ENCODE measurements at regions not wholly inside any gene's neighbourhood (a gene's known extent, or its start where the extent isn't known, plus 50 kb on each side); places are given as distances from the start of the nearest gene placed in this dataset.

DNA sequence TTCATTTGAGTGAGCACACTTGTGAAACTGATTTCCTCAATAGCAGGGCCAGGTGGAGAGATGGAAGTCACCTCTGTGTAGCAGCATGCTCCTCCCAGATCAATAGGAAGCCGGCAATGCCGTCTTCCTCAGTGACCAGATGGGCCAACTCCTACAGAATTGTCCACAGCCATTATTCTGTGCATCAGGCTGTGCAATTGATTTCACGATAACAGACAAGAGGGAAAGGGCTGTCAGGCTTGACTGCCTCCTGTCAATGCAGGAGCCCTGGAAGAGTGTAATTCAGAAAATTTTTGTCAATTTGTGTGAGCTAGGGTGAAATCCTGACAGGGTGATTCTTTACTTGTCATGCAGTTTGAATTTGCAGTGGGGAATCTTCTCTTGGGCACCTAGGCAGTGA lies 838.4 kb upstream of the NUDT12 start:
- DNase-seq, result no peak

DNA sequence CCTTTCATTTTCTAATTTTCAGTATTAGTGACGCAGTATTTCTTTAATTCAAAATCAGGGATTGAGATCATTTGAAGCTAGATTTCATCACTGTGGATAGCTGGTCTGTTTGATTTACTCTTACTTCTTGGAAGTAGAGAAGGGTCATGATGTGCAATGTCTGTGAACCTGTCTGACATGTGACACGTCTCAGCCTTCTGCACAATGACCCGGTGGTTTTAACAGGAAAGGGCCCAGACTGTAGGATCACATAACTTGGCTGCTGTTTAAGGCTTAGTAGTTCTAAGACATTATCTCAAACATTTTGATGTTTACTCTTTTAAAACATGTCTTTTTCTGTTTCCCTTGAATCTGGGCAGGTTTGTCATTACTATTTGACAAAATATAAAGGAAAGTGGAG lies 823.3 kb upstream of the NUDT12 start:
- Histone ChIP-seq H3K4me2 (no peak overlapping the region), H3K4me3 (ENCODE audit: low read depth in 2 of 2, low read length in 1 of 2) (no peak overlapping the region), H2AFZ (ENCODE audit: low read depth) (no peak overlapping the region), H4K20me1 (ENCODE audit: insufficient read depth) (no peaks in the 10 kb centered on the region), H3F3A (replicated peaks; ENCODE audit: insufficient read depth) (no peaks in the 10 kb centered on the region), H3K79me2 (ENCODE audit: insufficient read depth) (no peaks in the 10 kb centered on the region), H3K27ac (ENCODE audit: low read depth in 2 of 2, low read length in 1 of 2) (no peak overlapping the region), H3K9me3 (no peaks in the 10 kb centered on the region), H3K27me3 (ENCODE audit: insufficient read depth) (no peaks in the 10 kb centered on the region), H3K4me1 (ENCODE audit: control insufficient read depth in 1 of 2, insufficient read depth in 2 of 2, low read depth in 1 of 2, low read length in 1 of 2) (no peaks in the 10 kb centered on the region; a peak in 1 of 4 replicates), H3K9ac (no peak overlapping the region), H3K9me2 (no peaks in the 10 kb centered on the region; the same call in 1 of the 2 replicates), H3K36me3 (replicated peaks in 1 of 2; ENCODE audit: control insufficient read depth in 1 of 2, insufficient read depth in 2 of 2, low read length in 1 of 2) (no peaks in the 10 kb centered on the region)
- TF ChIP-seq TCF12 (IDR thresholded peaks at IDR 0.05), result no peak
- TF ChIP-seq SIN3A (IDR thresholded peaks at IDR 0.05; ENCODE audit: borderline replicate concordance, low read depth, low read length), result no peak
- no peak for TF ChIP-seq EZH2phosphoT487 (IDR thresholded peaks at IDR 0.05; ENCODE audit: borderline replicate concordance, low read depth)
- no peak for TF ChIP-seq TEAD4 (IDR thresholded peaks at IDR 0.05; ENCODE audit: borderline replicate concordance, insufficient read depth)
- no peak for TF ChIP-seq FOXM1 (IDR thresholded peaks at IDR 0.05; ENCODE audit: low read depth)
- TF ChIP-seq RXRA (IDR thresholded peaks at IDR 0.05; ENCODE audit: borderline replicate concordance, low read depth), result no peak
- TF ChIP-seq JUND (IDR thresholded peaks at IDR 0.05), result no peak
- TF ChIP-seq, protein P1, sequence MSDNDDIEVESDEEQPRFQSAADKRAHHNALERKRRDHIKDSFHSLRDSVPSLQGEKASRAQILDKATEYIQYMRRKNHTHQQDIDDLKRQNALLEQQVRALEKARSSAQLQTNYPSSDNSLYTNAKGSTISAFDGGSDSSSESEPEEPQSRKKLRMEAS (IDR thresholded peaks at IDR 0.05; ENCODE audit: low read depth), result no peak
- TF ChIP-seq GABPA (IDR thresholded peaks at IDR 0.05; ENCODE audit: low read depth), result no peak
- TF ChIP-seq, protein P2, sequence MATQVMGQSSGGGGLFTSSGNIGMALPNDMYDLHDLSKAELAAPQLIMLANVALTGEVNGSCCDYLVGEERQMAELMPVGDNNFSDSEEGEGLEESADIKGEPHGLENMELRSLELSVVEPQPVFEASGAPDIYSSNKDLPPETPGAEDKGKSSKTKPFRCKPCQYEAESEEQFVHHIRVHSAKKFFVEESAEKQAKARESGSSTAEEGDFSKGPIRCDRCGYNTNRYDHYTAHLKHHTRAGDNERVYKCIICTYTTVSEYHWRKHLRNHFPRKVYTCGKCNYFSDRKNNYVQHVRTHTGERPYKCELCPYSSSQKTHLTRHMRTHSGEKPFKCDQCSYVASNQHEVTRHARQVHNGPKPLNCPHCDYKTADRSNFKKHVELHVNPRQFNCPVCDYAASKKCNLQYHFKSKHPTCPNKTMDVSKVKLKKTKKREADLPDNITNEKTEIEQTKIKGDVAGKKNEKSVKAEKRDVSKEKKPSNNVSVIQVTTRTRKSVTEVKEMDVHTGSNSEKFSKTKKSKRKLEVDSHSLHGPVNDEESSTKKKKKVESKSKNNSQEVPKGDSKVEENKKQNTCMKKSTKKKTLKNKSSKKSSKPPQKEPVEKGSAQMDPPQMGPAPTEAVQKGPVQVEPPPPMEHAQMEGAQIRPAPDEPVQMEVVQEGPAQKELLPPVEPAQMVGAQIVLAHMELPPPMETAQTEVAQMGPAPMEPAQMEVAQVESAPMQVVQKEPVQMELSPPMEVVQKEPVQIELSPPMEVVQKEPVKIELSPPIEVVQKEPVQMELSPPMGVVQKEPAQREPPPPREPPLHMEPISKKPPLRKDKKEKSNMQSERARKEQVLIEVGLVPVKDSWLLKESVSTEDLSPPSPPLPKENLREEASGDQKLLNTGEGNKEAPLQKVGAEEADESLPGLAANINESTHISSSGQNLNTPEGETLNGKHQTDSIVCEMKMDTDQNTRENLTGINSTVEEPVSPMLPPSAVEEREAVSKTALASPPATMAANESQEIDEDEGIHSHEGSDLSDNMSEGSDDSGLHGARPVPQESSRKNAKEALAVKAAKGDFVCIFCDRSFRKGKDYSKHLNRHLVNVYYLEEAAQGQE (IDR thresholded peaks at IDR 0.05; ENCODE audit: low read depth, low read length), result no peak
- no peak for TF ChIP-seq NFIC (IDR thresholded peaks at IDR 0.05; ENCODE audit: borderline replicate concordance)
- TF ChIP-seq, protein P3, sequence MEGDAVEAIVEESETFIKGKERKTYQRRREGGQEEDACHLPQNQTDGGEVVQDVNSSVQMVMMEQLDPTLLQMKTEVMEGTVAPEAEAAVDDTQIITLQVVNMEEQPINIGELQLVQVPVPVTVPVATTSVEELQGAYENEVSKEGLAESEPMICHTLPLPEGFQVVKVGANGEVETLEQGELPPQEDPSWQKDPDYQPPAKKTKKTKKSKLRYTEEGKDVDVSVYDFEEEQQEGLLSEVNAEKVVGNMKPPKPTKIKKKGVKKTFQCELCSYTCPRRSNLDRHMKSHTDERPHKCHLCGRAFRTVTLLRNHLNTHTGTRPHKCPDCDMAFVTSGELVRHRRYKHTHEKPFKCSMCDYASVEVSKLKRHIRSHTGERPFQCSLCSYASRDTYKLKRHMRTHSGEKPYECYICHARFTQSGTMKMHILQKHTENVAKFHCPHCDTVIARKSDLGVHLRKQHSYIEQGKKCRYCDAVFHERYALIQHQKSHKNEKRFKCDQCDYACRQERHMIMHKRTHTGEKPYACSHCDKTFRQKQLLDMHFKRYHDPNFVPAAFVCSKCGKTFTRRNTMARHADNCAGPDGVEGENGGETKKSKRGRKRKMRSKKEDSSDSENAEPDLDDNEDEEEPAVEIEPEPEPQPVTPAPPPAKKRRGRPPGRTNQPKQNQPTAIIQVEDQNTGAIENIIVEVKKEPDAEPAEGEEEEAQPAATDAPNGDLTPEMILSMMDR (IDR thresholded peaks at IDR 0.05), result no peak
- TF ChIP-seq MXI1 (IDR thresholded peaks at IDR 0.05; ENCODE audit: low read depth, low read length), result no peak
- TF ChIP-seq, protein P4, sequence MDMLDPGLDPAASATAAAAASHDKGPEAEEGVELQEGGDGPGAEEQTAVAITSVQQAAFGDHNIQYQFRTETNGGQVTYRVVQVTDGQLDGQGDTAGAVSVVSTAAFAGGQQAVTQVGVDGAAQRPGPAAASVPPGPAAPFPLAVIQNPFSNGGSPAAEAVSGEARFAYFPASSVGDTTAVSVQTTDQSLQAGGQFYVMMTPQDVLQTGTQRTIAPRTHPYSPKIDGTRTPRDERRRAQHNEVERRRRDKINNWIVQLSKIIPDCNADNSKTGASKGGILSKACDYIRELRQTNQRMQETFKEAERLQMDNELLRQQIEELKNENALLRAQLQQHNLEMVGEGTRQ (IDR thresholded peaks at IDR 0.05; ENCODE audit: borderline replicate concordance, low read depth, low read length), result no peak
- no peak for TF ChIP-seq RAD21 (IDR thresholded peaks at IDR 0.05; ENCODE audit: low read length)
- no peak for TF ChIP-seq EP300 (IDR thresholded peaks at IDR 0.05; ENCODE audit: borderline replicate concordance in 1 of 2, low read depth in 1 of 2, low read length in 1 of 2)
- no peak for DNase-seq
- ChIA-PET CTCF (interaction anchor here (0.6 to 0.8 kb wide), 2 partner anchors 12 to 22 kb away, joined by 3 read pairs; no protein-coding TSS in a partner anchor), POLR2A (no interaction called here)
- 75% methylated on average over 3 of the region's 3 CpGs for WGBS (ENCODE audit: low lambda C conversion rate)

More for the DNA sequence above, 838.4 kb upstream of the NUDT12 start:
- no peaks in the 10 kb centered on the region for H3K79me2 ChIP-seq (ENCODE audit: insufficient read depth)
- H3K36me3 ChIP-seq (replicated peaks in 1 of 2; ENCODE audit: control insufficient read depth in 1 of 2, insufficient read depth in 2 of 2, low read length in 1 of 2), result no peaks in the 10 kb centered on the region
- no peaks in the 10 kb centered on the region for H4K20me1 ChIP-seq (ENCODE audit: insufficient read depth)
- H3K4me2 ChIP-seq, result no peak overlapping the region
- H2AFZ ChIP-seq (ENCODE audit: low read depth), result no peak overlapping the region
- H3K4me3 ChIP-seq (ENCODE audit: low read depth in 2 of 2, low read length in 1 of 2), result no peak overlapping the region
- H3F3A ChIP-seq (replicated peaks; ENCODE audit: insufficient read depth), result no peaks in the 10 kb centered on the region
- 77% methylated on average over 1 of the region's 3 CpGs for WGBS (ENCODE audit: low lambda C conversion rate)
- no peak overlapping the region for H3K27ac ChIP-seq (ENCODE audit: low read depth in 2 of 2, low read length in 1 of 2)
- TF ChIP-seq EZH2phosphoT487 (IDR thresholded peaks at IDR 0.05; ENCODE audit: borderline replicate concordance, low read depth) (no peak), RAD21 (IDR thresholded peaks at IDR 0.05; ENCODE audit: low read length) (no peak), POLR2AphosphoS5 (IDR thresholded peaks at IDR 0.05; ENCODE audit: low read depth, low read length) (no peak), TCF12 (IDR thresholded peaks at IDR 0.05) (no peak), TAF1 (IDR thresholded peaks at IDR 0.05; ENCODE audit: borderline replicate concordance, low read depth, low read length) (no peak)
- TF ChIP-seq, protein P3 (IDR thresholded peaks at IDR 0.05), result no peak
- H3K4me1 ChIP-seq (ENCODE audit: control insufficient read depth in 1 of 2, insufficient read depth in 2 of 2, low read depth in 1 of 2, low read length in 1 of 2), result no peaks in the 10 kb centered on the region
- H3K9me3 ChIP-seq, result no peaks in the 10 kb centered on the region
- no peak overlapping the region for H3K9ac ChIP-seq
- POLR2A ChIA-PET, result no interaction called here
- CTCF ChIA-PET, result no interaction called here
- H3K9me2 ChIP-seq, result no peaks in the 10 kb centered on the region
- H3K27me3 ChIP-seq (ENCODE audit: insufficient read depth), result no peaks in the 10 kb centered on the region
